ENCODE measurements at regions not wholly inside any gene's neighbourhood (a gene's known extent, or its start where the extent isn't known, plus 50 kb on each side); places are given as distances from the start of the nearest gene placed in this dataset.

DNA sequence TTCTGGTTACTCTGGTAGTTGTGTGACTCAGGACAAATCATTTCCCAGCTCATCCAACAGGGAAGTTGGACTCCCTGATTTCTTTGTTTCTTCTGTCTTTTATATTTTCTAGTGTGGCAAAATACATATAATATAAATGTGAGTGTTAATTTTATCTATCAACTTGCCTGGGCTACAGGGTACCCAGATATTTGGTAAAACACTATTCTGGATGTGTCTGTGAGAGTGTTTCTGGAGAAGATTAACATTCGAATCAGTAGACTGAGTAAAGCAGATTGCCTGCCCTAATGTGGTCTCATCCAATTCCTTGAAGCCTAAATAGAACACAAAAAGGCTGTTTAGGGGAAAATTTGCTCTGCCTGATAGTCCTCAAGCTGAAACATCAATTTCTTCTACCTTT, 91.1 kb upstream of the EPCAM start:
- H3K9me3 ChIP-seq (ENCODE audit: control insufficient read depth in 2 of 2, insufficient read depth in 1 of 2, low read length in 1 of 2) = no peaks in the 10 kb centered on the region
- WGBS = 95% methylated on average over 1 of the region's 1 CpG
- no peak overlapping the region for H3K4me3 ChIP-seq (ENCODE audit: low read length in 2 of 2)

DNA sequence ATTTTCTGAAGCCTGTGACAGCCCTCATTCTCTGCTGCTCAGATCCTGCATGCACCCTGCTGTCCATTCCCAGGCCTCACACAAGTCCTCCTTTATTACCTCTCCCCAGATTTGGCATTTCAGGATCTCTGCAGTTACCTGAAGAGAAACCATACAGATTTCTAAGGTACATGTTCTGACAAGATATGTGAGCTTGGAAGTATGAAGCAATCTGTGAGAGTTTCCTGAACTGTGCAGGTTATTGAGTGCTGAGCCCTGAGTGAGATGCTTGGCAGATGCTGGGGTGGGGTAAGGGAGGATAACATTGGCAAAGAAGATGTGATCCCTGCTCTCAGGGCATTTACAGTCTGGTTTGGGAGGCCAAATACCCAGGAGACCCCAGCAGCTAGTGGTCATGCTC, 91.9 kb upstream of the EPCAM start:
- no peak overlapping the region for H3K4me3 ChIP-seq (ENCODE audit: low read length in 2 of 2)

More for the DNA sequence above, 91.1 kb upstream of the EPCAM start:
- Histone ChIP-seq H3K4me1 (ENCODE audit: control insufficient read depth in 2 of 2, insufficient read depth in 2 of 2, low read length in 2 of 2) (peaks cover 0 to 3% of the 10 kb centered on the region in 2 donors), H3K27me3 (ENCODE audit: control insufficient read depth in 2 of 2, insufficient read depth in 1 of 2, low read length in 1 of 2) (no peaks in the 10 kb centered on the region), H3K36me3 (ENCODE audit: control insufficient read depth in 2 of 2, insufficient read depth in 2 of 2, low read length in 1 of 2) (no peaks in the 10 kb centered on the region), H3K27ac (ENCODE audit: low read depth in 1 of 2, low read length in 1 of 2) (no peak overlapping the region)
- no peak for DNase-seq (ENCODE audit: low read depth in 6 of 9, low spot score in 9 of 9)

DNA sequence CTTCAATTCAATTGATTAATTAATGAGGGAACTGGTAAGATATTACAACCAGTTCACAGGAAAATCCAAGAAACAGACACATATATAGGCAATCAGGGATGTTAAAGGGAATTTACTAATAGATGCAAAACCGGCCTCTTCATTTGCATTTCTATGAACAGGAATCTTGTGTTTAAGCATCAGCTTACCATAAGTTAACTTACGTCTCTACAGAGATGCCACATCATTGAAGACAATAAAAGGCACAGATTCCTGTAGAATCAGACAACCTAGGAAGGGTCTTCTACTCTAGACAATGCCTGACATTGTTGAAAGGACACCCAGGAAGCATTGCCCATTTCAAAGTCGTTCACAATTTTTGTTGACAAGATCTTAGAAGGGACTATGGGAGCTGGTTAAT, 93.0 kb upstream of the EPCAM start:
- H3K4me1 ChIP-seq (ENCODE audit: control insufficient read depth in 2 of 2, insufficient read depth in 2 of 2, low read length in 2 of 2) = peaks cover 6 to 13% of the 10 kb centered on the region in 2 donors
- no peak overlapping the region for H3K27ac ChIP-seq (ENCODE audit: low read depth in 1 of 2, low read length in 1 of 2)
- H3K27me3 ChIP-seq (ENCODE audit: control insufficient read depth in 2 of 2, insufficient read depth in 1 of 2, low read length in 1 of 2) = no peaks in the 10 kb centered on the region
- H3K36me3 ChIP-seq (ENCODE audit: control insufficient read depth in 2 of 2, insufficient read depth in 2 of 2, low read length in 1 of 2) = no peaks in the 10 kb centered on the region
- H3K4me3 ChIP-seq (ENCODE audit: low read length in 2 of 2) = no peak overlapping the region
- WGBS = 95% methylated on average over 3 of the region's 3 CpGs
- H3K9me3 ChIP-seq (ENCODE audit: control insufficient read depth in 2 of 2, insufficient read depth in 1 of 2, low read length in 1 of 2) = no peaks in the 10 kb centered on the region
- DNase-seq (ENCODE audit: low read depth in 6 of 9, low spot score in 9 of 9) = no peak

More for the DNA sequence above, 91.9 kb upstream of the EPCAM start:
- H3K9me3 ChIP-seq (ENCODE audit: control insufficient read depth in 2 of 2, insufficient read depth in 1 of 2, low read length in 1 of 2) = no peaks in the 10 kb centered on the region
- DNase-seq (ENCODE audit: low read depth in 6 of 9, low spot score in 9 of 9) = no peak
- no peak overlapping the region for H3K27ac ChIP-seq (ENCODE audit: low read depth in 1 of 2, low read length in 1 of 2)
- no peaks in the 10 kb centered on the region for H3K27me3 ChIP-seq (ENCODE audit: control insufficient read depth in 2 of 2, insufficient read depth in 1 of 2, low read length in 1 of 2)
- no peaks in the 10 kb centered on the region for H3K36me3 ChIP-seq (ENCODE audit: control insufficient read depth in 2 of 2, insufficient read depth in 2 of 2, low read length in 1 of 2)
- peaks cover 6 to 10% of the 10 kb centered on the region in 2 donors for H3K4me1 ChIP-seq (ENCODE audit: control insufficient read depth in 2 of 2, insufficient read depth in 2 of 2, low read length in 2 of 2)

DNA sequence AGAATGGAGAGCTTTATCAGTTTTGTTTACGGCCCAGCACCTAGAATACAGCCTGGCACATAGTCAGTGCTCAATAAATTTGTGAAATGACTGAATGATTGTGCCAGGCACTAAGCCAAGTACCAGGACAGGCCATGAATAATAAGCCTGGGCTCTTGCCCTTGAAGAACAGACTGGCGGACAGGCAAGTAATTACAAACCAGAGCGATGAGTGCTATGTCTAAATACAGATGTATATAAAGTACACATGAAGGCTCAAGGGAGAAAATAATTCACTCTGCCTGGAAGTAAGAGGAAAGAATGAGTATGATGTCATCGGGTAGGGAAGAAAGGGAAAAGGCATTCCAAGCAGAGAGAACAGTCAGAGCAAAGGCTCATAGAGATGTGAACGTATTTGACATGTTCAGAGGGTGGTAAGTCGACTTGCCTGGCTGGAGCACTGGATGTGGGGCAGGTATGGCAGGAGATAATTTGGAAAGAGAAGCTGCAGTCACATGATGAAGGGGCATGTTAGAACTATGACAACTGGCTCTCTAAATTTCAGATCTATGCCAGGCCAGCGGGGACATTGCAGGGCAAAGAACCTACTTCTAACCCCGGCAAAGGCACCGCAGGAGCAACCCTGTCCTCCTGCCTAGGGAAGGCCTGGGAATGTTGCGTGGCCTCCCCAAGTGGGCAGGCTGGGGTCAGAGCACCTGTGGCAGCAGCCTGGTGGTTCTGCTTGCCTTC, 94.9 kb upstream of the EPCAM start:
- Histone ChIP-seq H3K4me1 (ENCODE audit: control insufficient read depth in 2 of 2, insufficient read depth in 2 of 2, low read length in 2 of 2) (peaks cover 6 to 13% of the 10 kb centered on the region in 2 donors), H3K36me3 (ENCODE audit: control insufficient read depth in 2 of 2, insufficient read depth in 2 of 2, low read length in 1 of 2) (no peaks in the 10 kb centered on the region), H3K9me3 (ENCODE audit: control insufficient read depth in 2 of 2, insufficient read depth in 1 of 2, low read length in 1 of 2) (no peaks in the 10 kb centered on the region), H3K4me3 (ENCODE audit: low read length in 2 of 2) (no peak overlapping the region), H3K27me3 (ENCODE audit: control insufficient read depth in 2 of 2, insufficient read depth in 1 of 2, low read length in 1 of 2) (no peaks in the 10 kb centered on the region), H3K27ac (ENCODE audit: low read depth in 1 of 2, low read length in 1 of 2) (no peak overlapping the region)
- WGBS = 96% methylated on average over 10 of the region's 10 CpGs
- no peak for DNase-seq (ENCODE audit: low read depth in 6 of 9, low spot score in 9 of 9)

DNA sequence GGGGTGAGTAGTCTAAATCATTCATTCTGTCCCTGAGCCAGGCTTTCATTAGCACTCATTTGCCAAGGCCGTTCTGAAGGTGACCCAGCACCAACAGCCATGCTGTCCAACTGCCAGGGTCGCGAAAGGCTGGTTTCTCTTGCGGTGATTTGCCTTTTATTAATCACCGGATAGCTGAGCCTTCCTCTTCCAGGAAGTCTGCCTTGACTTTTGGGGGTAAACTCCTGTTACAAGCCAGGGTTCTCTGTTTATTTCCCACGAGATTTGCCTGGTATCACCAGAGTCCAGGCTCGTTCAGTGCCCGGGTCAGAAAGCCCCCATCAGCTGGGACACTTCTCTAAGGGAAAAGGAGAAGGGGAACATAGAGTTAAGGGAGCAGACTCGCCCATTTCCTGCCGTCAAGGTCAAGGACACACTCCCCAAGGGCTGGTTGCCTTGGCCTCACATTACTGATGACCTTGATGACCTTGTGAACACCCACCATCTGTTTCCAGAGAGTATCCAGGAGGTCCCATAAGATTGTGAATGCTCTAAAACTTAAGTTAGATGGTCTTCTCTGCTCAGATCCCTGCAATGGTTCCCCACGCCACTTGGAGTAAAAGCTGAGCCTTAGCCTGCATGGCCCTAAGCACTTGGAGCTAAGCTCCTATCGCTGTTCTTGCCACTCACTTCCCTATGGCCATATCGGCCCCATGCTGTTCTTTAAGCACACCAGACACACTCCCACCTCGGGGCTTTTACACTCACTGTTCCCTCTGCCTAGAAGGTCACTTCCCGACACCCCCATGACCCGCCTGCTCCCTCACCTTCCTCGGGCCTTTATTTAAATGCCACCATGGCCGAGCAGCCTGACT, 96.0 kb upstream of the EPCAM start:
- Histone ChIP-seq H3K36me3 (ENCODE audit: control insufficient read depth in 2 of 2, insufficient read depth in 2 of 2, low read length in 1 of 2) (no peaks in the 10 kb centered on the region), H3K27me3 (ENCODE audit: control insufficient read depth in 2 of 2, insufficient read depth in 1 of 2, low read length in 1 of 2) (no peaks in the 10 kb centered on the region), H3K9me3 (ENCODE audit: control insufficient read depth in 2 of 2, insufficient read depth in 1 of 2, low read length in 1 of 2) (no peaks in the 10 kb centered on the region), H3K4me1 (ENCODE audit: control insufficient read depth in 2 of 2, insufficient read depth in 2 of 2, low read length in 2 of 2) (peaks cover 6 to 13% of the 10 kb centered on the region in 2 donors), H3K27ac (ENCODE audit: low read depth in 1 of 2, low read length in 1 of 2) (no peak overlapping the region), H3K4me3 (ENCODE audit: low read length in 2 of 2) (no peak overlapping the region)
- DNase-seq (ENCODE audit: low read depth in 6 of 9, low spot score in 9 of 9) = no peak
- WGBS = 90% methylated on average over 18 of the region's 18 CpGs

DNA sequence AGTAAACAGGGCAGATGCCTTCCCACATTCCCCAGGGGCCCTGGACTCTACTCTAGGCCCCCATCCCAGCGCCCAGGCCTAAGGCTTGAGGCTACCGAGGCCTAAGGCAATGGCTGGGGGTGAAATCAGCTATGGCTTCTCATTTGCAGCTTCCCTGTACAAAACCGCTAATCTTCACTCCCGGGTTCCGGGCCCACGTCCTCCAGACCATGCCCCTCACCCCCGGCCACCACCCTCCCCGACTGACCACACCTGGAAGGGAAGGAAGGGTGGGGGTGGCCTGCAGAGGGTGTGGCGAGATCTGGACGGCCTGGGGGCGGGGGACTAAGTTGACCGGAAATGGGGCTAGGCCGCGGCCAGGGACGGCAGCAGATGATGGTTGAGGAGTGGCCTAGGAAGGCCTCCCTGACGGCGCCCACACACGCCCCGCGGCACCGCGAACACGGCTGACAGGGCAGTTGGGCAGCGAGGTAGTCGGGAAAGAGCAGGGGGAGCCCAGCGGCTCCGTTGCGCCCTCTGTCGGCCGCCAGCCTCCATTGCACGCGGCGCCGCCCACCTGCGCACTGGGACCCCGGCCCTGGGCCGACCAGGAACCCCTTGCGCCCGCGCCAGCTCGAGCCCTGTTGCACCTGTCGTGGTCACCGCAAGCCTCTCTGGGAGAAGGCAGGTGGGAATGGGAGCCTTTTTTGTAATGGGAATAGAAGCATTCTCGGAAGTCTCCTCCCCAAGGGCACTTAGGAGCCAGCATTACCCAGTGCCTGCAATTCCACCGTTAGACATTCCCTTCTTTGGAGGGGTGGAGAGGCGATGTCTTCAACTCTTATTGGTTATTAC, 95.9 kb upstream of the CALM2 start:
- peak in 6 of 9 donors; percentile 21 to 60 (median 38) for DNase-seq (ENCODE audit: low read depth in 6 of 9, low spot score in 9 of 9)
- peaks cover 6 to 13% of the 10 kb centered on the region in 2 donors for H3K4me1 ChIP-seq (ENCODE audit: control insufficient read depth in 2 of 2, insufficient read depth in 2 of 2, low read length in 2 of 2)
- H3K4me3 ChIP-seq (ENCODE audit: low read length in 2 of 2) = peak overlapping the region in 1 of 2 donors; percentile 33
- H3K36me3 ChIP-seq (ENCODE audit: control insufficient read depth in 2 of 2, insufficient read depth in 2 of 2, low read length in 1 of 2) = no peaks in the 10 kb centered on the region
- 16% methylated on average over 46 of the region's 46 CpGs for WGBS
- H3K27ac ChIP-seq (ENCODE audit: low read depth in 1 of 2, low read length in 1 of 2) = no peak overlapping the region
- no peaks in the 10 kb centered on the region for H3K27me3 ChIP-seq (ENCODE audit: control insufficient read depth in 2 of 2, insufficient read depth in 1 of 2, low read length in 1 of 2)
- no peaks in the 10 kb centered on the region for H3K9me3 ChIP-seq (ENCODE audit: control insufficient read depth in 2 of 2, insufficient read depth in 1 of 2, low read length in 1 of 2)

DNA sequence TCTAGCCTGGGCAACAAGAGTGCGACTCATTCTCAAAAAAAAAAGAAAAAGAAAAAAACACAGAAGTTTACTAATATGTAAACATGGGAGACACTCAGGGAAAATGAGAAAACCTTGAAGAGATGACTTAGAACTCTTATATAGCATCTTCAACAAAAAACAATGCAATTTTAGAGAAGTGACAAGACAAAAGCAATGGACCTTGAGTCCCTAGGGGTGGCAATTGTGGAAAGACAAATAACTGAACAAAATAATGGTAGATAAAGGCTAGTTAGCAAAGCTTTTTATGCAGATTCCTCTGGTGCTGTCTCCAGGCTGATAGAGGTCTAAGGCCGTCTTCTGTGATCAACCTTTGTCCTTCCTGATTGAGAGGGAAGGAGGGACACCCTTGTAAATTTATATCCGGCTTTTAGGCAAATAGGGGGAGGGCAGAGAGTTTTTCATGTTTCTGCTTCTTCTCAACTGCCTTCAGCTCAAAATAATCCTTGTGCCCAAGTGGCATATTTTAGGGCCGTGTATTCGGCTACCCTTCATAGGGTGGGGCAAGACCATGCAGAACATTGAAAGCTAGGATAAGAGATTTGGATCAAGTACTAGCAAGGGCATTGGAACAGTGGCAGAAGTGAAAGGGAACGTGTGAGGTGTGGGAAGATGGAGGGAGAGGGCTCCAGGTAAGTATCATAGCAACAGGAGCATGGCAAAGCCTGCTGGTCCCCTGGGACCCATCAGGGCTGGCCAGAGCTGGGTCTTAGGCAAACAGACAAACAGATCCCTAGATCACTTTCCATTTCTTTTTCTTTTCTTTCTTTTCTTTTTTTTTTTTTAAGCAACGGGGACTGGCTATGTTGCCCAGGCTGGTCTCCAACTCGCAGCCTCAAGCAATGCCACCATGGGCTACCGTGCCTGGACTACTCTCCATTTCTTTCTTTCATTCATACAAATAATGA, 95.0 kb upstream of the CALM2 start:
- Histone ChIP-seq H3K36me3 (ENCODE audit: control insufficient read depth in 2 of 2, insufficient read depth in 2 of 2, low read length in 1 of 2) (no peaks in the 10 kb centered on the region), H3K27ac (ENCODE audit: low read depth in 1 of 2, low read length in 1 of 2) (no peak overlapping the region), H3K4me3 (ENCODE audit: low read length in 2 of 2) (no peak overlapping the region), H3K27me3 (ENCODE audit: control insufficient read depth in 2 of 2, insufficient read depth in 1 of 2, low read length in 1 of 2) (no peaks in the 10 kb centered on the region), H3K9me3 (ENCODE audit: control insufficient read depth in 2 of 2, insufficient read depth in 1 of 2, low read length in 1 of 2) (no peaks in the 10 kb centered on the region), H3K4me1 (ENCODE audit: control insufficient read depth in 2 of 2, insufficient read depth in 2 of 2, low read length in 2 of 2) (peaks cover 6 to 11% of the 10 kb centered on the region in 2 donors)
- WGBS = 97% methylated on average over 9 of the region's 9 CpGs
- no peak for DNase-seq (ENCODE audit: low read depth in 6 of 9, low spot score in 9 of 9)

DNA sequence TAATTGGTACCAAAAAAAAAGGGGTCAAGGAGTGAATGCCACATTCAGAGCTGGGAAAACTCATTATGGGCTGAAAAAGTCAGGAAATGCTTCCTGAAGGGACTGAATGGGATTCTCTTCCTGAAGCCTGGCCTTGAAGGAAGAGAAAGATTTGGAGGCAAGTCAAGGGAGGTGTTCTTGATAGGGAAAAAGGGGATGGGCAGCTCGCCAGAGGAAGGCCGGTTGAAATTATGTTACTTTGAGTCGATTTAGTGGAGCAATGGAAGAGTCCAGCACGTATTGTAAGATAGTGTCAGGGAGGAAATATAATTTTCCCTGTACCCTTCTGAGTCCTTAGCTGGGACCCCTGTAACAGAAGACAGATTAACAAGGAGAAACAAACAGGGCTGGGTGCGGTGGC, 94.1 kb upstream of the CALM2 start:
- H3K9me3 ChIP-seq (ENCODE audit: control insufficient read depth in 2 of 2, insufficient read depth in 1 of 2, low read length in 1 of 2) = no peaks in the 10 kb centered on the region
- H3K4me1 ChIP-seq (ENCODE audit: control insufficient read depth in 2 of 2, insufficient read depth in 2 of 2, low read length in 2 of 2) = peaks cover 6 to 13% of the 10 kb centered on the region in 2 donors
- H3K27ac ChIP-seq (ENCODE audit: low read depth in 1 of 2, low read length in 1 of 2) = no peak overlapping the region
- DNase-seq (ENCODE audit: low read depth in 6 of 9, low spot score in 9 of 9) = no peak
- H3K36me3 ChIP-seq (ENCODE audit: control insufficient read depth in 2 of 2, insufficient read depth in 2 of 2, low read length in 1 of 2) = no peaks in the 10 kb centered on the region
- no peak overlapping the region for H3K4me3 ChIP-seq (ENCODE audit: low read length in 2 of 2)
- 97% methylated on average over 5 of the region's 5 CpGs for WGBS
- no peaks in the 10 kb centered on the region for H3K27me3 ChIP-seq (ENCODE audit: control insufficient read depth in 2 of 2, insufficient read depth in 1 of 2, low read length in 1 of 2)
